ENCODE measurements at regions not wholly inside any gene's neighbourhood (a gene's known extent, or its start where the extent isn't known, plus 50 kb on each side); places are given as distances from the start of the nearest gene placed in this dataset.
A peak's percentile ranks its signal among the peaks of the same experiment; 100 is the strongest.
"Not testable (repeated sequence)": the region's sequence is repeated elsewhere in the genome, so short reads cannot be mapped to it uniquely, and the experiment has no call there.

GRCh38 chr9:749716-750115 is 91.8 kb upstream of the DMRT1 start:
- no peak for DNase-seq

- no peak for DNase-seq
These were observed 91.1 kb upstream of the DMRT1 start for GRCh38 chr9:750249-750967.

GRCh38 chr9:751137-752051 is 90.1 kb upstream of the DMRT1 start:
- DNase-seq, result no peak

GRCh38 chr9:752201-752600 is 89.3 kb upstream of the DMRT1 start:
- DNase-seq, result no peak

GRCh38 chr9:752681-753200 is 88.8 kb upstream of the DMRT1 start:
- DNase-seq, result no peak

GRCh38 chr9:753734-754133 is 87.8 kb upstream of the DMRT1 start:
- DNase-seq, result not testable (repeated sequence)

- no peak for DNase-seq
These were observed 87.2 kb upstream of the DMRT1 start for GRCh38 chr9:754150-754931.

- DNase-seq, result no peak
These were observed 85.8 kb upstream of the DMRT1 start for GRCh38 chr9:755454-756381.

- DNase-seq, result no peak
These were observed 84.1 kb upstream of the DMRT1 start for GRCh38 chr9:757246-757881.

- no peak for DNase-seq
These were observed 83.4 kb upstream of the DMRT1 start for GRCh38 chr9:758146-758545.

- no peak for DNase-seq
These were observed 82.0 kb upstream of the DMRT1 start for GRCh38 chr9:759541-759940.

- DNase-seq, result no peak
These were observed 81.3 kb upstream of the DMRT1 start for GRCh38 chr9:759983-760736.

- no peak for DNase-seq
These were observed 80.2 kb upstream of the DMRT1 start for GRCh38 chr9:761176-761792.

GRCh38 chr9:761793-762560 is 79.5 kb upstream of the DMRT1 start:
- DNase-seq, result no peak

GRCh38 chr9:763692-764091 is 77.8 kb upstream of the DMRT1 start:
- no peak for DNase-seq

- peak; percentile 61 for DNase-seq
These were observed 77.4 kb upstream of the DMRT1 start for GRCh38 chr9:764105-764524.

GRCh38 chr9:764986-765385 is 76.5 kb upstream of the DMRT1 start:
- DNase-seq, result no peak

GRCh38 chr9:767061-767561 is 74.4 kb upstream of the DMRT1 start:
- not testable (repeated sequence) for DNase-seq

GRCh38 chr9:776086-776485 is 65.4 kb upstream of the DMRT1 start:
- DNase-seq, result no peak

Data from NCI-H1436 (cell line).